ENCODE measurements at regions not wholly inside any gene's neighbourhood (a gene's known extent, or its start where the extent isn't known, plus 50 kb on each side); places are given as distances from the start of the nearest gene placed in this dataset.

DNA sequence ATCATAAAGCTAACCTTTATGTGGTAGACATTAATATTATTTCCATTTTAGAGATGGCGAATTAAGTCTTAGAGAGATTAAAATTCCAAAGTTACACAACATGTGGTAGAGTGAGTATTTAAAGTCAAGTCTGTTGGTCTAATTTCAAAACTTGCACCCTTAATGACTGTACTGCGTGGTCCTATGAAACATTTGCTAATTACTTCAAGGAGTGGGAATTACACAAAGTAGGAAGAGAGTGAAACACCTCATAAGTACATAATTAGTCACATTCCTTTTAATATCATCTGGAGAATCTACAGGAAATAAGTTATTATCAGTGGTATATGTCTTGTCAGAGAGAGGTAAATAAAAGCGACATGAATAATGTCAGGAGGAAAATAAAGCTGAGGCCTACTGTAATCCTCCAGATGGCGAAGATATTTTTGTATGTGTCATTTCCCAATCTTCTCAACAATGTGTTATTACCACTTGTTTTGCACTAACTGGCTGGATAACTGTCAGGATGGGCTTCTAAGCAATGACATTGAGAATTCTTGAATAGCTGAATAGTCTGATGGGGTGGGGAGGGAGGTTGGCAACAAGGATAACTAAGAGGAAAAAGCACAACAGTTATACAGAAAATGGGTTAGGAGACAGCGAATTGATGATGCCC lies 95.5 kb downstream of the TNFSF18 start:
- Histone ChIP-seq H3K9me2 (replicated peaks; ENCODE audit: insufficient read depth, low read length) (no peaks in the 10 kb centered on the region), H3K9ac (ENCODE audit: low read length) (no peak overlapping the region), H3K36me3 (ENCODE audit: low read length) (no peaks in the 10 kb centered on the region), H3K27me3 (ENCODE audit: low read length) (no peaks in the 10 kb centered on the region), H3K27ac (ENCODE audit: low read depth, low read length) (no peak overlapping the region), H3K4me2 (ENCODE audit: low read depth, low read length, poor library complexity, severe bottlenecking) (no peak overlapping the region), H3K79me2 (ENCODE audit: insufficient read depth, low read length) (no peaks in the 10 kb centered on the region), H3K9me3 (ENCODE audit: insufficient read depth, low read length) (no peaks in the 10 kb centered on the region), H3F3A (ENCODE audit: insufficient read depth) (no peaks in the 10 kb centered on the region), H3K4me3 (ENCODE audit: insufficient read depth, low read length, poor library complexity, severe bottlenecking) (no peak overlapping the region), H4K20me1 (ENCODE audit: low read depth, low read length) (no peaks in the 10 kb centered on the region), H2AFZ (ENCODE audit: low read depth, low read length, severe bottlenecking) (no peak overlapping the region)
- TF ChIP-seq EZH2phosphoT487 (conservative IDR thresholded peaks at IDR 0.05; ENCODE audit: low read length) = no peak
- TF ChIP-seq, protein P1, sequence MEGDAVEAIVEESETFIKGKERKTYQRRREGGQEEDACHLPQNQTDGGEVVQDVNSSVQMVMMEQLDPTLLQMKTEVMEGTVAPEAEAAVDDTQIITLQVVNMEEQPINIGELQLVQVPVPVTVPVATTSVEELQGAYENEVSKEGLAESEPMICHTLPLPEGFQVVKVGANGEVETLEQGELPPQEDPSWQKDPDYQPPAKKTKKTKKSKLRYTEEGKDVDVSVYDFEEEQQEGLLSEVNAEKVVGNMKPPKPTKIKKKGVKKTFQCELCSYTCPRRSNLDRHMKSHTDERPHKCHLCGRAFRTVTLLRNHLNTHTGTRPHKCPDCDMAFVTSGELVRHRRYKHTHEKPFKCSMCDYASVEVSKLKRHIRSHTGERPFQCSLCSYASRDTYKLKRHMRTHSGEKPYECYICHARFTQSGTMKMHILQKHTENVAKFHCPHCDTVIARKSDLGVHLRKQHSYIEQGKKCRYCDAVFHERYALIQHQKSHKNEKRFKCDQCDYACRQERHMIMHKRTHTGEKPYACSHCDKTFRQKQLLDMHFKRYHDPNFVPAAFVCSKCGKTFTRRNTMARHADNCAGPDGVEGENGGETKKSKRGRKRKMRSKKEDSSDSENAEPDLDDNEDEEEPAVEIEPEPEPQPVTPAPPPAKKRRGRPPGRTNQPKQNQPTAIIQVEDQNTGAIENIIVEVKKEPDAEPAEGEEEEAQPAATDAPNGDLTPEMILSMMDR (IDR thresholded peaks at IDR 0.05; ENCODE audit: insufficient read depth, low read length, poor library complexity, severe bottlenecking) = no peak

DNA sequence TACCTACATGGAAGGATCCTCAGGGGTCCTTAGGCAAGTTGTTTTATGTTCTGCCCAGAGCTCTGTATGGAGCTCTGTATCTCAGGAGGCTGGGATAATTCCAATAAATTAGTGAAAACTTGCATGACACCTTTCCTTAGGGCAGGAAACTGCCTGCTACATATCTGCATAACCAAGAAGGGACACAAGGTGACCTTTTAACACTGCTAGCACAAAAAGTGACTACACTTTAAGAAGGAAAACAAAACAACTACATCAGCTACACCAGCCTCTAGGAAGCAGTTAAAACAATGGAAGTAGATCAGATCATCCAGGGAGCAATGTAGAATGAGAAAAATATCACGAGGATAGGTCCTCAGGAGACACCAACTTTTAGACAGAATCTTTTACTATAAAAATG lies 93.9 kb downstream of the TNFSF18 start:
- no peaks in the 10 kb centered on the region for H3K27me3 ChIP-seq (ENCODE audit: low read length)
- no peak overlapping the region for H3K27ac ChIP-seq (ENCODE audit: low read depth, low read length)
- H3K9ac ChIP-seq (ENCODE audit: low read length) = no peak overlapping the region
- H3K79me2 ChIP-seq (ENCODE audit: insufficient read depth, low read length) = no peaks in the 10 kb centered on the region
- TF ChIP-seq, protein P1 (IDR thresholded peaks at IDR 0.05; ENCODE audit: insufficient read depth, low read length, poor library complexity, severe bottlenecking) = no peak
- TF ChIP-seq EZH2phosphoT487 (conservative IDR thresholded peaks at IDR 0.05; ENCODE audit: low read length) = no peak
- no peaks in the 10 kb centered on the region for H3K9me2 ChIP-seq (replicated peaks; ENCODE audit: insufficient read depth, low read length)
- H4K20me1 ChIP-seq (ENCODE audit: low read depth, low read length) = no peaks in the 10 kb centered on the region
- no peak overlapping the region for H3K4me3 ChIP-seq (ENCODE audit: insufficient read depth, low read length, poor library complexity, severe bottlenecking)
- H3F3A ChIP-seq (ENCODE audit: insufficient read depth) = no peaks in the 10 kb centered on the region
- no peak overlapping the region for H2AFZ ChIP-seq (ENCODE audit: low read depth, low read length, severe bottlenecking)
- H3K36me3 ChIP-seq (ENCODE audit: low read length) = no peaks in the 10 kb centered on the region
- H3K4me2 ChIP-seq (ENCODE audit: low read depth, low read length, poor library complexity, severe bottlenecking) = no peak overlapping the region
- no peaks in the 10 kb centered on the region for H3K9me3 ChIP-seq (ENCODE audit: insufficient read depth, low read length)

DNA sequence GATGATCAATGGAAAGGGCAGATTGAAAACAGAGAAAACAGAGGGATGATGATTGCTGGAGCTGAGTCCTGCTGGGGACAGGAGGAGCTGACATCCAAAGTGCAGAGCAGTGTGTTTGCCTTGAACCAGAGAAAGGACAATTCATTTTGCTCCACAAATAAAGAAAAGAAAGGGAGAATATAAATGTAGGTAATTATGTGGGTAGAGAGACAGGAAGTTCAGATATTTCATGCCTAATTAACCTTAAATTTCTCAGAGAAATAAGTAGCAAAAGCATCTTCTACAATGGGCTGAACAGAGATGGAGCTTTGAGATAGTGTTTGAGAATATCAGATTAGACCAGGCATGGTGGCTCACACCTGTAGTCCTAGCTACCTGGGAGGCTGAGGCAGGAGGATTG lies 93.2 kb downstream of the TNFSF18 start:
- Histone ChIP-seq H4K20me1 (ENCODE audit: low read depth, low read length) (no peaks in the 10 kb centered on the region), H3K79me2 (ENCODE audit: insufficient read depth, low read length) (no peaks in the 10 kb centered on the region), H3K27me3 (ENCODE audit: low read length) (no peaks in the 10 kb centered on the region), H3K9ac (ENCODE audit: low read length) (no peak overlapping the region), H3K36me3 (ENCODE audit: low read length) (no peaks in the 10 kb centered on the region), H3K4me2 (ENCODE audit: low read depth, low read length, poor library complexity, severe bottlenecking) (no peak overlapping the region), H3K9me2 (replicated peaks; ENCODE audit: insufficient read depth, low read length) (no peaks in the 10 kb centered on the region), H3K9me3 (ENCODE audit: insufficient read depth, low read length) (no peaks in the 10 kb centered on the region), H2AFZ (ENCODE audit: low read depth, low read length, severe bottlenecking) (no peak overlapping the region), H3F3A (ENCODE audit: insufficient read depth) (no peaks in the 10 kb centered on the region), H3K27ac (ENCODE audit: low read depth, low read length) (no peak overlapping the region), H3K4me3 (ENCODE audit: insufficient read depth, low read length, poor library complexity, severe bottlenecking) (no peak overlapping the region)
- no peak for TF ChIP-seq EZH2phosphoT487 (conservative IDR thresholded peaks at IDR 0.05; ENCODE audit: low read length)
- TF ChIP-seq, protein P1 (IDR thresholded peaks at IDR 0.05; ENCODE audit: insufficient read depth, low read length, poor library complexity, severe bottlenecking) = no peak

Measured in SU-DHL-6 (cell line).